Gastrocnemius medialis (tissue), 4 donors: ENCODE measurements at regions not wholly inside any gene's neighbourhood (a gene's known extent, or its start where the extent isn't known, plus 50 kb on each side); places are given as distances from the start of the nearest gene placed in this dataset.

Experiments used
- POLR2A ChIP-seq, 2 donors: fragments of 450-650 bp; IDR thresholded peaks; one replicate each; pipeline ENCODE4 v1.6.1; 2017; ENCODE audit warnings: antibody characterized with exemption in 2 of 2, mild to moderate bottlenecking in 2 of 2, moderate library complexity in 2 of 2
- TF ChIP-seq, protein P1 (sequence below), 5 experiments: fragments of 450-650 bp in 3 of 5; fragments of 200-600 bp in 2 of 5; sonication (generic) in 2 of 5; IDR thresholded peaks in 4 of 5; conservative IDR thresholded peaks in 1 of 5; 1 replicate in 4 of 5; 2 replicates in 1 of 5; pipeline ENCODE4 v1.5.1; 2016 to 2019; ENCODE audit warnings: antibody characterized with exemption in 5 of 5, mild to moderate bottlenecking in 3 of 5, moderate library complexity in 3 of 5

GRCh38 chr17:77327181-77327565 lies 186.4 kb downstream of the SEC14L1 start:
- TF ChIP-seq, protein P1, sequence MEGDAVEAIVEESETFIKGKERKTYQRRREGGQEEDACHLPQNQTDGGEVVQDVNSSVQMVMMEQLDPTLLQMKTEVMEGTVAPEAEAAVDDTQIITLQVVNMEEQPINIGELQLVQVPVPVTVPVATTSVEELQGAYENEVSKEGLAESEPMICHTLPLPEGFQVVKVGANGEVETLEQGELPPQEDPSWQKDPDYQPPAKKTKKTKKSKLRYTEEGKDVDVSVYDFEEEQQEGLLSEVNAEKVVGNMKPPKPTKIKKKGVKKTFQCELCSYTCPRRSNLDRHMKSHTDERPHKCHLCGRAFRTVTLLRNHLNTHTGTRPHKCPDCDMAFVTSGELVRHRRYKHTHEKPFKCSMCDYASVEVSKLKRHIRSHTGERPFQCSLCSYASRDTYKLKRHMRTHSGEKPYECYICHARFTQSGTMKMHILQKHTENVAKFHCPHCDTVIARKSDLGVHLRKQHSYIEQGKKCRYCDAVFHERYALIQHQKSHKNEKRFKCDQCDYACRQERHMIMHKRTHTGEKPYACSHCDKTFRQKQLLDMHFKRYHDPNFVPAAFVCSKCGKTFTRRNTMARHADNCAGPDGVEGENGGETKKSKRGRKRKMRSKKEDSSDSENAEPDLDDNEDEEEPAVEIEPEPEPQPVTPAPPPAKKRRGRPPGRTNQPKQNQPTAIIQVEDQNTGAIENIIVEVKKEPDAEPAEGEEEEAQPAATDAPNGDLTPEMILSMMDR (IDR thresholded peaks at IDR 0.05 in 4 of 5, conservative IDR thresholded peaks at IDR 0.05 in 1 of 5) = no peak
- no peak for TF ChIP-seq POLR2A (IDR thresholded peaks at IDR 0.05)
